ENCODE measurements at regions not wholly inside any gene's neighbourhood (a gene's known extent, or its start where the extent isn't known, plus 50 kb on each side); places are given as distances from the start of the nearest gene placed in this dataset.

GRCh38 chr6:134848076-134848475, 101.8 kb downstream of the ALDH8A1 start:
- Histone ChIP-seq H3K56ac (replicated peaks; ENCODE audit: insufficient read length, low read depth, low read length) (no peak overlapping the region), H4K5ac (ENCODE audit: insufficient read length, low read depth, low read length) (no peak overlapping the region), H2BK15ac (ENCODE audit: low read length) (no peak overlapping the region), H2BK20ac (ENCODE audit: low read length) (no peak overlapping the region), H3K18ac (ENCODE audit: extremely low read depth, low read length) (no peak overlapping the region), H3K14ac (ENCODE audit: insufficient read length) (no peak overlapping the region), H4K91ac (replicated peaks; ENCODE audit: insufficient read length, low read length) (no peak overlapping the region), H4K8ac (ENCODE audit: extremely low read depth, insufficient read depth, low read length) (no peak overlapping the region), H2AFZ (ENCODE audit: low read length) (peak overlapping the region; percentile 26; the same call in 1 of the 2 replicates), H3K4me2 (ENCODE audit: insufficient read depth in 1 of 2, low read depth in 2 of 2, low read length in 2 of 2) (no peak overlapping the region), H3K4me3 (ENCODE audit: extremely low read depth in 1 of 4, insufficient read depth in 2 of 4, low read depth in 3 of 4, low read length in 4 of 4) (no peak overlapping the region), H3K4me1 (replicated peaks in 1 of 4; ENCODE audit: control insufficient read depth in 3 of 4, insufficient read depth in 4 of 4, low read length in 3 of 4) (peaks cover 0 to 4% (median 3%) of the 10 kb centered on the region in 4 experiments; a peak in 4 of 7 replicates), H2BK5ac (ENCODE audit: low read depth, low read length) (no peak overlapping the region), H3K79me1 (ENCODE audit: low read depth, low read length) (no peaks in the 10 kb centered on the region), H3K23me2 (ENCODE audit: low read depth, low read length) (no peaks in the 10 kb centered on the region), H3K9me3 (ENCODE audit: insufficient read depth in 2 of 2, low read depth in 1 of 2, low read length in 1 of 2) (no peaks in the 10 kb centered on the region), H4K20me1 (replicated peaks in 1 of 2; ENCODE audit: control insufficient read depth in 1 of 2, insufficient read depth in 2 of 2, low read length in 2 of 2) (no peaks in the 10 kb centered on the region), H2BK120ac (replicated peaks; ENCODE audit: low read depth, low read length) (no peak overlapping the region), H3K79me2 (ENCODE audit: control insufficient read depth in 1 of 2, insufficient read depth in 2 of 2, low read length in 2 of 2) (no peaks in the 10 kb centered on the region), H2BK12ac (ENCODE audit: low read depth, low read length) (no peak overlapping the region), H3K4ac (replicated peaks; ENCODE audit: insufficient read length, low read depth, low read length) (no peak overlapping the region), H3K27ac (ENCODE audit: low read depth, low read length) (no peak overlapping the region), H2AK5ac (ENCODE audit: low read depth, low read length) (no peak overlapping the region), H3K36me3 (ENCODE audit: control insufficient read depth in 2 of 4, insufficient read depth in 4 of 4, low read length in 3 of 4) (no peaks in the 10 kb centered on the region), H3K23ac (ENCODE audit: insufficient read length) (no peak overlapping the region), H3K9ac (replicated peaks in 1 of 4; ENCODE audit: extremely low read depth in 1 of 4, low read depth in 3 of 4, low read length in 3 of 4) (no peak overlapping the region), H3K27me3 (replicated peaks in 1 of 4; ENCODE audit: control insufficient read depth in 3 of 4, extremely low read depth in 1 of 4, insufficient read depth in 3 of 4, low read length in 3 of 4) (0 out of 7 replicates have a peak, but pooled peaks cover 0 to 2% (median 0%) of the 10 kb centered on the region in 4 experiments)
- POLR2A ChIA-PET (ENCODE audit: partially characterized antibody) = no interaction called here
- CTCF ChIA-PET (ENCODE audit: partially characterized antibody) = interaction anchor here (1.1 to 1.3 kb wide), 2 partner anchors 13 to 93 kb away, joined by 3 to 5 read pairs; no protein-coding TSS in a partner anchor
- FAIRE-seq (no peak), DNase-seq (ENCODE audit: low read depth in 1 of 2, low spot score in 2 of 2) (no peak)
- 95% methylated on average over 6 of the region's 6 CpGs; no CpG with 5 or more reads in 1 of the 2 experiments for WGBS, 2 experiments (ENCODE audit: extremely low coverage in 1 of 2, insufficient coverage in 1 of 2, insufficient read length in 1 of 2, insufficient replicate concordance in 2 of 2, low coverage in 1 of 2, low lambda C conversion rate in 2 of 2, missing lambda C conversion rate in 1 of 2)
- TF ChIP-seq EZH2 (IDR thresholded peaks at IDR 0.05; ENCODE audit: low read depth, low read length, severe bottlenecking) (no peak), SUZ12 (IDR thresholded peaks at IDR 0.05; ENCODE audit: low read length) (no peak), SP2 (IDR thresholded peaks at IDR 0.05; ENCODE audit: low read length) (no peak), TBP (IDR thresholded peaks at IDR 0.05; ENCODE audit: low read depth, low read length) (no peak), E2F6 (IDR thresholded peaks at IDR 0.05) (no peak), KDM4A (IDR thresholded peaks at IDR 0.05; ENCODE audit: low read depth, low read length, severe bottlenecking) (no peak), CHD1 (IDR thresholded peaks at IDR 0.05; ENCODE audit: low read depth, low read length) (no peak), NRF1 (IDR thresholded peaks at IDR 0.05; ENCODE audit: low read depth, low read length) (no peak), SAP30 (IDR thresholded peaks at IDR 0.05; ENCODE audit: insufficient read depth, insufficient replicate concordance, low read length) (no peak), SP4 (IDR thresholded peaks at IDR 0.05; ENCODE audit: low read length) (no peak), CREB1 (IDR thresholded peaks at IDR 0.05) (no peak)
